ENCODE measurements at regions not wholly inside any gene's neighbourhood (a gene's known extent, or its start where the extent isn't known, plus 50 kb on each side); places are given as distances from the start of the nearest gene placed in this dataset.

- TF ChIP-seq POLR2AphosphoS5 (IDR thresholded peaks at IDR 0.05; ENCODE audit: low read depth, low read length), result no peak
Measured at GRCh38 chr13:79637133-79637763, 156.3 kb downstream of the NDFIP2 start.

GRCh38 chr13:79631051-79631659, 150.2 kb downstream of the NDFIP2 start:
- TF ChIP-seq POLR2AphosphoS5 (IDR thresholded peaks at IDR 0.05; ENCODE audit: low read depth, low read length), result no peak
- no peak for TF ChIP-seq REST (IDR thresholded peaks at IDR 0.05; ENCODE audit: insufficient read depth in 1 of 2, low read depth in 2 of 2, low read length in 2 of 2)
- TF ChIP-seq TAF1 (IDR thresholded peaks at IDR 0.05; ENCODE audit: borderline replicate concordance, insufficient read depth, low read length), result no peak
- TF ChIP-seq SIN3A (IDR thresholded peaks at IDR 0.05; ENCODE audit: borderline replicate concordance, insufficient read depth, low read length), result no peak
- TF ChIP-seq FOXP2 (optimal IDR thresholded peaks at IDR 0.05; ENCODE audit: borderline replicate concordance, extremely low read depth, extremely low read length, insufficient read depth), result no peak

- TF ChIP-seq FOXP2 (optimal IDR thresholded peaks at IDR 0.05; ENCODE audit: borderline replicate concordance, extremely low read depth, extremely low read length, insufficient read depth) (no peak), SIN3A (IDR thresholded peaks at IDR 0.05; ENCODE audit: borderline replicate concordance, insufficient read depth, low read length) (no peak), POLR2AphosphoS5 (IDR thresholded peaks at IDR 0.05; ENCODE audit: low read depth, low read length) (no peak), TAF1 (IDR thresholded peaks at IDR 0.05; ENCODE audit: borderline replicate concordance, insufficient read depth, low read length) (no peak), REST (IDR thresholded peaks at IDR 0.05; ENCODE audit: insufficient read depth in 1 of 2, low read depth in 2 of 2, low read length in 2 of 2) (no peak)
Measured at GRCh38 chr13:79628463-79628862, 147.5 kb downstream of the NDFIP2 start.

GRCh38 chr13:79626924-79627323, 146.0 kb downstream of the NDFIP2 start:
- no peak for TF ChIP-seq TAF1 (IDR thresholded peaks at IDR 0.05; ENCODE audit: borderline replicate concordance, insufficient read depth, low read length)
- no peak for TF ChIP-seq REST (IDR thresholded peaks at IDR 0.05; ENCODE audit: insufficient read depth in 1 of 2, low read depth in 2 of 2, low read length in 2 of 2)
- TF ChIP-seq FOXP2 (optimal IDR thresholded peaks at IDR 0.05; ENCODE audit: borderline replicate concordance, extremely low read depth, extremely low read length, insufficient read depth), result no peak
- TF ChIP-seq SIN3A (IDR thresholded peaks at IDR 0.05; ENCODE audit: borderline replicate concordance, insufficient read depth, low read length), result no peak
- TF ChIP-seq POLR2AphosphoS5 (IDR thresholded peaks at IDR 0.05; ENCODE audit: low read depth, low read length), result no peak

GRCh38 chr13:79625517-79625916, 144.6 kb downstream of the NDFIP2 start:
- no peak for TF ChIP-seq POLR2AphosphoS5 (IDR thresholded peaks at IDR 0.05; ENCODE audit: low read depth, low read length)
- TF ChIP-seq TAF1 (IDR thresholded peaks at IDR 0.05; ENCODE audit: borderline replicate concordance, insufficient read depth, low read length), result no peak
- TF ChIP-seq SIN3A (IDR thresholded peaks at IDR 0.05; ENCODE audit: borderline replicate concordance, insufficient read depth, low read length), result no peak
- TF ChIP-seq FOXP2 (optimal IDR thresholded peaks at IDR 0.05; ENCODE audit: borderline replicate concordance, extremely low read depth, extremely low read length, insufficient read depth), result no peak
- no peak for TF ChIP-seq REST (IDR thresholded peaks at IDR 0.05; ENCODE audit: insufficient read depth in 1 of 2, low read depth in 2 of 2, low read length in 2 of 2)

All from PFSK-1 (cell line).